Gastroesophageal sphincter (tissue), 3 donors: ENCODE measurements at regions not wholly inside any gene's neighbourhood (a gene's known extent, or its start where the extent isn't known, plus 50 kb on each side); places are given as distances from the start of the nearest gene placed in this dataset.

Experiments
- CTCF ChIP-seq, 4 experiments: fragments of 200-600 bp in 2 of 4; fragments of 450-650 bp in 2 of 4; sonication (generic) in 1 of 4; IDR thresholded peaks; one replicate each; pipeline ENCODE4 v1.5.1; 2017 to 2019; ENCODE audit warnings: antibody characterized with exemption in 4 of 4, mild to moderate bottlenecking in 2 of 4, moderate library complexity in 2 of 4
- EP300 ChIP-seq: sonication (generic); formaldehyde crosslinking; IDR thresholded peaks from one replicate; pipeline ENCODE4 v1.6.1; 2017; ENCODE audit warnings: antibody characterized with exemption, mild to moderate bottlenecking

- TF ChIP-seq CTCF (IDR thresholded peaks at IDR 0.05) (no peak), EP300 (no peak)
Measured at GRCh38 chr16:11470676-11471415, 115.9 kb downstream of the LITAF start.
